ENCODE measurements at regions not wholly inside any gene's neighbourhood (a gene's known extent, or its start where the extent isn't known, plus 50 kb on each side); places are given as distances from the start of the nearest gene placed in this dataset.

DNA sequence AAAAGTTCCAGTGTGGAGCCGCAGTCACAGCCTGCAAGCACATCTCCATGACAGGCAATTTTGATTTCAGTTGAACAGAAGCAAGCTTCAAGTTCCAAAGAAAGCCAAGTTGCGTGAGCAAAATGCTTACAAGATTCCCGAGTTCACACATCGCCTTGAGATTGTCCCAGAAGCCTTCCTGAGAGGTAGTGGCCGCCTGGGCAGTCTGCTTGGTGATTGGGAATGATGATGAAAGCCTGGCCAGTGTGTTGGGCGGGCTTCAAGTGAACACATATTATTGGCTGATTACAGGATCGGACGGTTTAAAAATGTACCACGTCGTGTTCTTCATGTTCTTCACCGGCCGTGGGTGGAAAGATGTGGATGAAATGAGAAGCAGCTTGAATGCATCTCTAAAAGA, 185.5 kb downstream of the FOXL1 start:
- peaks cover 20% of the 10 kb centered on the region; the same call in 1 of the 2 replicates for H3K4me1 ChIP-seq (ENCODE audit: insufficient read depth, low read length)
- peaks cover 3% of the 10 kb centered on the region; the same call in 1 of the 2 replicates for H3K9me3 ChIP-seq (ENCODE audit: control insufficient read depth, insufficient read depth, low read length)
- H3K9ac ChIP-seq (ENCODE audit: low read depth, low read length): no peak overlapping the region
- no peaks in the 10 kb centered on the region for H3K36me3 ChIP-seq (ENCODE audit: insufficient read depth, low read length)

DNA sequence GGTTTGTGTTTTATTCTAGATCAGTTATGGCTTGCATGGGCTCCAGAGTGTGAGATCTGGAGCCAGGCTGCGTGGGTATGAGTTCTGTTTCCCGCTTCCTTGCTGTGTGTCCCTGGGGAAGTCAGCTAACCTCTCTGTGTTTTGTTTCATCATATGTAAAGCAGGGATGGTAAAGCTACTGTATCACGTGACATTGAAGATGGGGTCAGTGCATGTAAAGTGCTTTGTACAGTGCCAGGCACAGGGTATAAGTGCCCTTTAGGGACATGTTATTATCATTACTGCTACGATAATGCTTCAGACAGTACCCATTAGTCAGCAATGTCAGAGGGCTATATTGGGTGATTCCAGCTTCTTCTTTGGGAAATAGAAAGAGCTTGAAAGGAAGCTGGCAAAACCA, 186.2 kb downstream of the FOXL1 start:
- Histone ChIP-seq H3K9me3 (ENCODE audit: control insufficient read depth, insufficient read depth, low read length) (peaks cover 3% of the 10 kb centered on the region; the same call in 1 of the 2 replicates), H3K9ac (ENCODE audit: low read depth, low read length) (no peak overlapping the region), H3K4me1 (ENCODE audit: insufficient read depth, low read length) (peaks cover 16% of the 10 kb centered on the region; the same call in 1 of the 2 replicates), H3K36me3 (ENCODE audit: insufficient read depth, low read length) (no peaks in the 10 kb centered on the region)

DNA sequence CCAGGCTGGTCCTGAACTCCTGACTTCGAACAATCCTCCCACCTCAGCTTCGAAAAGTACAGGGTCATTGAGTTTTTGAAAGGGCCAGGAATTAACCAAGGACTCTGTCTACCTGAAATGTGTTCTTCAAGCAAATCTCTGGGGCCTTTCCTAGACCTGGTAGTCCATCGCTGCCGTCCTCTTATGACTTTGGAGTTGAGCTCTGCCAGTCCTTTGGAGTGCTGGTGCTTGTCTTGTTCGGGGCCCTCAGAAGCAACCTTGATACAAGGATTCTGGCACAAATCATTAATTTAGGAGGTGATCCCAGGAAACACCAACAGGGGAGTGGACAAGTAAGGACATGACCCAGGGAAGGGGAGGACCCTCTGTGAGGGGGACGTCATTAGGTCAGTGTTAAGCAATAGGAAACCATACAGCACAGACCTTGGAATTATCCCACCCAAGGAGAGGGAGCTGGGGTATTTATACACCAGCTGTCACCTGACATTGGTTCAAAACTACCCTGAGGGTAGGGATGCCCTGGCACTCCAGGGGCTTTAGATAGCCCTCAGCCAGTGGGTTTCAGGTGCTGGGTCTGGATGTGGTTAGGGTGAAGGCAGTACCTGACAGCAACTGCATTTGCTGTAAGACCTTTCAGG, 187.2 kb downstream of the FOXL1 start:
- Histone ChIP-seq H3K9me3 (ENCODE audit: control insufficient read depth, insufficient read depth, low read length) (peaks cover 3% of the 10 kb centered on the region; the same call in 1 of the 2 replicates), H3K4me1 (ENCODE audit: insufficient read depth, low read length) (peaks cover 12% of the 10 kb centered on the region; the same call in 1 of the 2 replicates), H3K9ac (ENCODE audit: low read depth, low read length) (no peak overlapping the region), H3K36me3 (ENCODE audit: insufficient read depth, low read length) (no peaks in the 10 kb centered on the region)

DNA sequence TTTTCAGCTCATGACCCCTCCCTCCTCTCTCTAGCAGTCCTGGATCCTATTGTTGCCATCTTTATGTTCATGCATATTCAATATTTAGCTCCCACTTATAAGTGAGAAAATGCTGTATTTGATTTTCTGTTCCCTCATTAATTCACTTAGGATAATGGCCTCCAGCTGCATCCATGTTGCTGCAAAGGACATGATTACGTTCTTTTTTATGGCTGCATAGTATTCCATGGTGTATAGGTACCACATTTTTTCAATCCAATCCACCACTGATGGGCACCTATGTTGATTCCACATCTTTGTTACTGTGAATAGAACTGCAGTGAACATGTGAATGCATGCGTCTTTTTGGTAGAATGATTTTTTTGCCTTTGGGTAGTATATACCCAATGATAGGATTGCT, 188.4 kb downstream of the FOXL1 start:
- Histone ChIP-seq H3K36me3 (ENCODE audit: insufficient read depth, low read length) (no peaks in the 10 kb centered on the region), H3K9ac (ENCODE audit: low read depth, low read length) (no peak overlapping the region), H3K9me3 (ENCODE audit: control insufficient read depth, insufficient read depth, low read length) (peaks cover 3% of the 10 kb centered on the region; the same call in 1 of the 2 replicates), H3K4me1 (ENCODE audit: insufficient read depth, low read length) (peaks cover 6% of the 10 kb centered on the region; the same call in 1 of the 2 replicates)

DNA sequence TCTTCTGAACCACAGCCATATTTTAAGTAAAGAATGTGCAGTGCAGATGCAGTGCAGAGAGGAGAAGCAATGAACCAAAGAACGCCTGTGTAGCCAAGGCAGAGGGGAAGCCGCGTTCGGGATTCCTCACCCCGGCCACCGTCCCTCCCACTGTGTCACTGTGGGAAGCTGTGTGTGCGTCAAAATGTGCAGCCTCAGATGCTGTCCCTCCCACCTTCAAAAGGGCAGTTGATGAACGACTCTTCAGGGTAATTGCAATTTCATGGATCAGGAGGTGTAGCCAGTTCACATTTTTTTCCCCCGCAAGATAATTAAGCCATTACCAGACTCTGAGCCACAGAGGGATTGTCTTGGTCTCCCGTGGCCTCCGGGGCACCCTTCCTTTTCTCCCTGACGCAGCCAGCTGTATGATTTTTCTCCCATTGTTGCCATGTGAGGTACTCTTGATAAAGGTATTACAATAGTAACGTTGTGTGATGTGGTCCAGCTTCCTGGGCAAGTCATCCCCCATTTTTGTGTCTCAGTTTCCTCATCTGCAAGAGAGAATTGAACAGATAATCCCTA, 190.0 kb downstream of the FOXL1 start:
- H3K36me3 ChIP-seq (ENCODE audit: insufficient read depth, low read length): no peaks in the 10 kb centered on the region
- peaks cover 3% of the 10 kb centered on the region; the same call in 1 of the 2 replicates for H3K9me3 ChIP-seq (ENCODE audit: control insufficient read depth, insufficient read depth, low read length)
- H3K4me1 ChIP-seq (ENCODE audit: insufficient read depth, low read length): peaks cover 9% of the 10 kb centered on the region
- H3K9ac ChIP-seq (ENCODE audit: low read depth, low read length): no peak overlapping the region

DNA sequence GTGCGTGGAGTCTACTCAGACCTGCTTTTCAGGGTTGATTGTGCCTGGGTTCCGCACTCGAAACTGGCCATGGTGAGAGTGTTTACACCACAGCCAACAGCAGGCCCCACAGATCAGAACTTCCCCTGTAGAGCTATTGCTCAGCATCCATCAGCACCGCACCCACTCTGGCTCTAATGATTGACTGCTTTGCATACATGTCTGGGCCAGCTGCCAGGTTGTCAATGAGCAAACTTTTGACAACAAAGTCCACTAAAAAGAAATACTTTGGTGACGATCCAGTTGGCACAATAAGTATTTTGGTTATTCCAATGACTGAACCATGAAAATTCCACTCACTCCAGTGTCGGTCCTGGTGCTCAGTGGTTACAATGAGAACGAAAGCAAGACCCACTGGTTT, 190.7 kb downstream of the FOXL1 start:
- peaks cover 9% of the 10 kb centered on the region for H3K4me1 ChIP-seq (ENCODE audit: insufficient read depth, low read length)
- H3K9me3 ChIP-seq (ENCODE audit: control insufficient read depth, insufficient read depth, low read length): peaks cover 3% of the 10 kb centered on the region; the same call in 1 of the 2 replicates

DNA sequence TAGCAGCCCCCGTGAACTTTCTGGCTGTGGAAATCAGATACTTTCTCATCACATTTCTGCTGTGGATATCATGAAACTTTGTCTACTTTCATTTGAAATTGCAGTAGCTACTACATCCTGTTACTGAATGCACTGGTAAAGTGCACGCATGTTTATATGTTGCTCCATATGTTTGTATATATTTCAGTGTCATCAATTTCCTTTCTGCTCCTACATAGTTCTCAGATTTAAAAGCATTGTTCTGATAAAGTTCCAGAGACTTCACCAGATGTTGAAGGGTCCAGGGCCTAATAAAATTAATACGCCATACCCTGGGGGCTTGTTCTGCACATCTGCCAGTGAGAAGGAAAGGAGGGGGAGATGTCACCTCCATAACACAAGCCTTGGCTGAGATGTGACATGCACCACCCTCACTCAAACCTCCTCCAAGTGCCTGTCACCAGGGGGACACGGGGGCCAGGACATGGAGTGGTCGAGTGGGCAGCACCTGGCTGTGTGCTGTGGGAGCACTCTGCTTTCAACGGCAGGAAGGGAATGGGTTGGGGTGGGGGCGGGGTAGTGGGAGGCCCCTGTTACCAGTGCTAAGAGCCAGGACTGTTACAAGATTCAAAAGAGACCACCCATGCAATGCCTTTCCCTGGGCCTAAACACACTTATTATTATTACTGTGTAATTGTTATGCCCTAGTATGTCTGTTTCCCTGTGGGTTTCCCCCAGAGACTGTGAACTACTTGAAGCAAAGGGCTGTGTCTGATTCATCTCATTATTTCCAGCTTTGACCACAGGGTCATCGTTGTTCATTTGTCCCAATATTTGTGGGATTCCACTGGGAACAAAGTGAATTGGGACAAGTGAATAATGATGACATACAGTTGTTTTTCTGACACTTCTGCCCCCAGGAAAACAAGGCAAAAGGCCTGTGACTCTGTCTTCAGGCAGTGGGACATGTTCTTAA, 193.4 kb downstream of the FOXL1 start:
- Histone ChIP-seq H3K36me3 (ENCODE audit: insufficient read depth, low read length) (no peaks in the 10 kb centered on the region), H3K4me1 (ENCODE audit: insufficient read depth, low read length) (peaks cover 14% of the 10 kb centered on the region), H3K9me3 (ENCODE audit: control insufficient read depth, insufficient read depth, low read length) (no peaks in the 10 kb centered on the region), H3K9ac (ENCODE audit: low read depth, low read length) (no peak overlapping the region)

More for the DNA sequence above, 190.7 kb downstream of the FOXL1 start:
- no peak overlapping the region for H3K9ac ChIP-seq (ENCODE audit: low read depth, low read length)
- H3K36me3 ChIP-seq (ENCODE audit: insufficient read depth, low read length): no peaks in the 10 kb centered on the region

DNA sequence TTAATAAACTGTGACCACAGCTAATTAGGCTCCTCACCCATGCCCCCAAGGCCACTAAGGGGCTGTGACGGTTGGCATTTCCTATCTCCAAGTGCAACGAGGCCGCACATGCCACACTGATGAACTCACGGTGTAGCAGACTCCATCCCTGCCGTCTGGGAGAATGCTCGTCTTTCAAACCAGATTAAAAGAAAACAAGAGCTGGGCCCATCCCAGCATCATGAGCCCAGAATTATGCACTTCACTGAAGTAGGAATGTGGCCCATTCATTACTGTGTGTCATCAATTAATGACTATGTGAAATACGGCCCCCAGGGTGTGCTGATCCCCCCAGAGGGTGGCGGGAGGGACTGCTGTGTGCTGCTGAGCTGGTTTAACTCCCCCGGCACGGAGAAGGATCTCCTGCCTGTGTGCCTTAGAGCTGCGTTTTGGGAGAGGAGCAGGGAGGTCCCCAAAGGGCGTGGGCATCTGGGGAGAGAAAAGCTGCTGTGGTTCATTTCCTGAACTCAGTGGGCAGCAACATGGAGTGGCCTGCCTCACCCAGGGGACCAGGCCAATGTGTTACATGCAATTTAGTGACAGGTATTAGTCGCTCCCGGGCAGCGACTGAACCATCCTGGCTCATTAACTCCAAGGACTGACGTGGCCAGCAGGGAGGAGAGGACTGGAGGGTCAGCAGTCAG, 194.5 kb downstream of the FOXL1 start:
- Histone ChIP-seq H3K9ac (ENCODE audit: low read depth, low read length) (no peak overlapping the region), H3K4me1 (ENCODE audit: insufficient read depth, low read length) (peaks cover 14% of the 10 kb centered on the region)

DNA sequence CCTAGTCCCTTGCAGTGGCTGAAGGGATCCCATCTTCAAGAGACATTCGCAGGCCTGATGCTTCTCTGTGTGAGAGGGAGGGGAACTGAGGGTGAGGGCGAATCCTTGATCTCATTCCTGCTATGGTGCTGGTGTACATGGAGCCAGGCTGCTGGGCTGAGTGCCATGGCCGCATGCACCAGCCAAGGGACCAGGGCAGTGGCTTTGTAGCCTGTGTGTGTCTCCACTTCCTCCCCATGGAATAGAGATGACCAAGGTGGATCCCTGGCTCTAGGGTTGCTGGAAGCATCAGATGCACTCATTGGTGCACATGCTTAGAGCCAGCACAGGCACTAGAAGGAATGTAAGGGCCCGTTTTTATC, 195.0 kb downstream of the FOXL1 start:
- Histone ChIP-seq H3K9ac (ENCODE audit: low read depth, low read length) (no peak overlapping the region), H3K36me3 (ENCODE audit: insufficient read depth, low read length) (no peaks in the 10 kb centered on the region), H3K4me1 (ENCODE audit: insufficient read depth, low read length) (peaks cover 14% of the 10 kb centered on the region)

More for the DNA sequence above, 194.5 kb downstream of the FOXL1 start:
- H3K36me3 ChIP-seq (ENCODE audit: insufficient read depth, low read length): no peaks in the 10 kb centered on the region
- H3K9me3 ChIP-seq (ENCODE audit: control insufficient read depth, insufficient read depth, low read length): no peaks in the 10 kb centered on the region

DNA sequence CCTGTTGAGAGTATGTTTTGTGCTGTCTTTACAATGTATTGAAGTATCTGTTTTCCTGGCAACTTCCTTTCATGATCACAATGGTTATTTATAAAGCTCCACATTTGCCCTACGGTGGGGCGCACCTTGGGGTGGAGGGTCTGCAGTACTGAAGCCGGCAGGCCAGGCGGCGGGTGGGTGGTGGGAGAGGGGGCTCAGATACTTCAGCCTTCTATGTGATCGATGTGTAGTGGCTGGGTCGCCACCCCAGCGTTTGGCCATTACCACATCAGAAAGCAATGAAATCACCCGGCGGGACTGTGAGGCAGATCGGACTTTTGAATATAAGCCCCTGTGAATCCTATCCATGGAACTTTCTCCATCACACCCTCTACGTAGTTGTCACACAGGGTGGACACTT, 196.6 kb downstream of the FOXL1 start:
- Histone ChIP-seq H3K9me3 (ENCODE audit: control insufficient read depth, insufficient read depth, low read length) (no peaks in the 10 kb centered on the region), H3K4me1 (ENCODE audit: insufficient read depth, low read length) (peaks cover 14% of the 10 kb centered on the region), H3K36me3 (ENCODE audit: insufficient read depth, low read length) (no peaks in the 10 kb centered on the region), H3K9ac (ENCODE audit: low read depth, low read length) (no peak overlapping the region)

More for the DNA sequence above, 195.0 kb downstream of the FOXL1 start:
- H3K9me3 ChIP-seq (ENCODE audit: control insufficient read depth, insufficient read depth, low read length): no peaks in the 10 kb centered on the region

DNA sequence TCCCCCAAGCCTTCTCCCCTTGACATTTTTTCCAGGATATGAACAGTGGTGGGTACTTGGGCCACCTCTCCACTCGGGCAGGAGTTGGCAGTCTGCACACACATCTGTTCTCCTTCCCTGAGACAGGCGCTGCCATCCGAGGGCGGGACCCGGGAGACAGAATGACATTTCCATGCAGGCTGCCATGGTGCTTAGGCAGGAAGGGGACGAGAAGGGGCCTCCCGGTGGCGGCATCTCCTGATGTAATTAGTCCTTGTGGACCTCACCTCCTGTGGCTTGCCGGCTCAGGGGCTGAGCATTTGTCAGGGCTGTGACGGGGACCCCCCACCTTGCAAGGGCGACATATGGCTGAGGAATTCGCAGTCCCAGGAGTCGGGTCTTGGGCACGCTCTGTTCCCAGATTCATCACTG, 197.2 kb downstream of the FOXL1 start:
- Histone ChIP-seq H3K36me3 (ENCODE audit: insufficient read depth, low read length) (no peaks in the 10 kb centered on the region), H3K9me3 (ENCODE audit: control insufficient read depth, insufficient read depth, low read length) (no peaks in the 10 kb centered on the region), H3K4me1 (ENCODE audit: insufficient read depth, low read length) (peaks cover 14% of the 10 kb centered on the region), H3K9ac (ENCODE audit: low read depth, low read length) (peak overlapping the region; percentile 13; the same call in 1 of the 2 replicates)

DNA sequence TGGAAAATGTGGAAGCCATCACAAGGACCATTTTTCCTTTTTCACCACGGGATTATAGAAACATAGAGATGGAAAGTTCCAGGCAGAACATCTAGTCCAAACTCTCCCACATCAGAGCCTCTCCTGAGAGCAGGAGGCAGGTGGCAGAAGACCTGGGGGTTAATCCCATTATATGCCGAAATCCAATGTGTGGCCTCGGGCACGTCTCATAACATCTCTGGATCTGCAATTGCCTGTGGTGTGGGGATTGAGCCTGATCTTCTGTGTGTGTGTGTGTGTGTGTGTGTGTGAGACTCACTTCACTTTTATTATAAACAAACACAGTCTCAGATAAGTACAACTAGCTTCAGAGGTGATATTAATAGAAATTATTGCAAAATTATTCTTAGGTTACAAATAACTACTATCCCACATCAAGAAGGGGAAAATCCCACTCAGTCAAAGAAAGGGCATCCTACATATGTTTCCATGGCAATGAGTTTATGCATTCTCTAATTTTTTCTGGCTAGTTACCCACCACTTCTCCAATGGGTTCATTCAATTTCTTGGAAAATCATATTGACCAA, 199.1 kb downstream of the FOXL1 start:
- no peaks in the 10 kb centered on the region for H3K9me3 ChIP-seq (ENCODE audit: control insufficient read depth, insufficient read depth, low read length)
- no peaks in the 10 kb centered on the region for H3K36me3 ChIP-seq (ENCODE audit: insufficient read depth, low read length)
- peaks cover 8% of the 10 kb centered on the region for H3K4me1 ChIP-seq (ENCODE audit: insufficient read depth, low read length)
- H3K9ac ChIP-seq (ENCODE audit: low read depth, low read length): no peak overlapping the region

DNA sequence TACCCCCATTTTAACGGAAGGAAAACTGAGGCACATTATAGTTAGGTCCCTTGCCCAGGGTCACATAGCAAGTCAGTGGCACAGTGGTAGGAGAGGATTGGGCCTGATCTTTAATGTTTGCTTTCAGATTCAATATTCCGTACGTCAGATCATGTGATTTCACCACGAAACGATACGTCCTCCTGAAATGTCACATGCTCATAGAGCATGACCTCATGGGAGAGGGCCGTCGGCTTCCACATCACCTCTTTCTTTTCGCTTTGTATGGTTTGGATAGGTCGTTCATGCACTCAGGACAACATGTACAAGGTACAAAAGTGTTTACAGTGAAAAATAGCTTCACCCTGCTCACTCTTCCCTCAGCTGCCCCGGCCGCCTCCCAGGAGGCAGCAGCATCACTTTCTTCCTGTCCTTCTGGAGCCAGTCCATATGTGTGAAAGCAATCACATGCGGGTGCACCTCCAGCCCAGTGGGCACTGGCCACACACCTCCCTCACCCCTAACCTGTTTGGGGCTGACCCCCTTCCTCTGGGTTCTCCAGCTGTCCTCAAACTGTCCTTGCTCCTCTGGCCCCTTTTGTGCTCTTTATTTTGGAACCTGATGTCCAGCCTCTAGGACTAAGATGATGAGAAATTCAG, 199.9 kb downstream of the FOXL1 start:
- Histone ChIP-seq H3K9ac (ENCODE audit: low read depth, low read length) (no peak overlapping the region), H3K36me3 (ENCODE audit: insufficient read depth, low read length) (no peaks in the 10 kb centered on the region), H3K9me3 (ENCODE audit: control insufficient read depth, insufficient read depth, low read length) (no peaks in the 10 kb centered on the region), H3K4me1 (ENCODE audit: insufficient read depth, low read length) (0 out of 2 replicates have a peak, but pooled peaks cover 4% of the 10 kb centered on the region)
